A549 (cell line): ENCODE measurements at regions not wholly inside any gene's neighbourhood (a gene's known extent, or its start where the extent isn't known, plus 50 kb on each side); places are given as distances from the start of the nearest gene placed in this dataset.

Experiments used
- ATAC-seq, 2 experiments: fragments of 200-7000 bp in 1 of 2; fragments of >200 bp in 1 of 2; cut with Nextera tagmentation in 1 of 2; cut with Tn5 transposase in 1 of 2; 3 replicates each; pipeline versions ENCODE4 v1.8.0 to v1.9.1; 2018 to 2020; ENCODE audit warnings: mild to moderate bottlenecking in 1 of 2, moderate library complexity in 1 of 2
- CTCF ChIA-PET: fragments of 300-600 bp; sonication (Branson Sonifier 250); formaldehyde crosslinking; extraction: SDS; loops from one replicate; lab custom pipeline; 2021; ENCODE audit warnings: antibody characterized with exemption, inconsistent platforms; lab: Yijun Ruan, JAX
- POLR2A ChIA-PET: fragments of 350-600 bp; formaldehyde crosslinking; extraction: SDS; loops from one replicate; lab custom pipeline; 2021; ENCODE audit warnings: antibody characterized with exemption, inconsistent platforms; lab: Yijun Ruan, JAX
- DNase-seq, 2 experiments: peaks; one replicate each; pipeline versions ENCODE4 v3.0.0 to v3.0.0-alpha.2; 2011 to 2016; ENCODE audit warnings: low read depth in 1 of 2, low spot score in 1 of 2
- FAIRE-seq: peaks from 2 replicates; lab custom pipeline; 2011; peaks lifted over from hg19 to GRCh38; lab: Jason Lieb, UNC
- H3K27ac ChIP-seq, 2 experiments: fragments of >200 bp; sonication (Bioruptor Twin); formaldehyde crosslinking; 3 replicates each; pipeline ENCODE4 v1.5.1; 2016 to 2017
- H3K4me1 ChIP-seq: fragments of >200 bp; sonication (Bioruptor Twin); formaldehyde crosslinking; 3 replicates; pipeline ENCODE4 v1.6.1; 2016
- H3K4me2 ChIP-seq: fragments of >200 bp; sonication (Bioruptor Twin); formaldehyde crosslinking; 3 replicates; pipeline ENCODE4 v1.6.1; 2016
- H3K4me3 ChIP-seq: fragments of >200 bp; sonication (Bioruptor Twin); formaldehyde crosslinking; 3 replicates; pipeline ENCODE4 v1.5.1; 2016
- H3K9me3 ChIP-seq: fragments of >200 bp; sonication (Bioruptor Twin); formaldehyde crosslinking; 3 replicates; pipeline ENCODE4 v1.6.1; 2016
- CTCF ChIP-seq: fragments of >200 bp; sonication (Bioruptor Twin); formaldehyde crosslinking; IDR thresholded peaks from 3 replicates; pipeline ENCODE4 v1.5.1; 2016
- ESRRA ChIP-seq: fragments of 150-350 bp; IDR thresholded peaks from 2 replicates; pipeline ENCODE4 v1.6.1; 2014; ENCODE audit warnings: mild to moderate bottlenecking, low read length, borderline replicate concordance
- FOSB ChIP-seq: fragments of 250-450 bp; sonication (Bioruptor Pico); IDR thresholded peaks from 2 replicates; pipeline ENCODE4 v1.5.0; 2020; ENCODE audit warnings: mild to moderate bottlenecking, moderate library complexity
- GATA3 ChIP-seq: IDR thresholded peaks from 2 replicates; pipeline ENCODE4 v1.6.1; 2012; ENCODE audit warnings: borderline replicate concordance
- HEYL ChIP-seq: fragments of 250-450 bp; sonication (Bioruptor Pico); IDR thresholded peaks from 2 replicates; pipeline ENCODE4 v1.8.0; 2021; ENCODE audit warnings: mild to moderate bottlenecking, moderate library complexity
- HOXB5 ChIP-seq: fragments of 250-450 bp; sonication (Bioruptor Pico); IDR thresholded peaks from 2 replicates; pipeline ENCODE4 v1.5.0; 2020; ENCODE audit warnings: mild to moderate bottlenecking, moderate library complexity
- JUNB ChIP-seq: fragments of >200 bp; sonication (Bioruptor Twin); formaldehyde crosslinking; IDR thresholded peaks from 2 replicates; pipeline ENCODE4 v1.6.1; 2016
- KDM5A ChIP-seq: fragments of 200-600 bp; sonication (generic); IDR thresholded peaks from 2 replicates; pipeline ENCODE4 v1.6.1; 2016; ENCODE audit warnings: antibody characterized with exemption, mild to moderate bottlenecking
- MAZ ChIP-seq: fragments of 150-350 bp; IDR thresholded peaks from 2 replicates; pipeline ENCODE4 v1.6.1; 2014; ENCODE audit warnings: antibody characterized with exemption, low read depth, low read length, borderline replicate concordance
- NFE2L2 ChIP-seq: fragments of 150-350 bp; conservative IDR thresholded peaks from 2 replicates; pipeline ENCODE4 v1.6.1; 2014; ENCODE audit warnings: low read length
- NR3C1 ChIP-seq: fragments of >200 bp; sonication (Bioruptor Twin); formaldehyde crosslinking; IDR thresholded peaks from 3 replicates; pipeline ENCODE4 v1.6.1; 2017
- PHF8 ChIP-seq: fragments of 200-600 bp; sonication (generic); IDR thresholded peaks from 2 replicates; pipeline ENCODE4 v1.6.1; 2016; ENCODE audit warnings: low read depth, mild to moderate bottlenecking, antibody characterized with exemption, moderate library complexity, borderline replicate concordance
- POLR2AphosphoS2 ChIP-seq: conservative IDR thresholded peaks from 2 replicates; pipeline ENCODE4 v1.6.1; 2012; ENCODE audit warnings: low read length, improper control_type of control experiment, inconsistent platforms
- RCOR1 ChIP-seq: fragments of 150-350 bp; IDR thresholded peaks from 2 replicates; pipeline ENCODE4 v1.6.1; 2014; ENCODE audit warnings: antibody characterized with exemption, low read length, low read depth
- REST ChIP-seq: fragments of 200-600 bp; sonication (generic); IDR thresholded peaks from 2 replicates; pipeline ENCODE4 v1.6.1; 2016; ENCODE audit warnings: antibody characterized with exemption, mild to moderate bottlenecking, moderate library complexity
- RNF2 ChIP-seq: fragments of 200-600 bp; sonication (generic); IDR thresholded peaks from 2 replicates; pipeline ENCODE4 v1.6.1; 2016; ENCODE audit warnings: low read depth, mild to moderate bottlenecking, antibody characterized with exemption, moderate library complexity, borderline replicate concordance
- TFCP2L1 ChIP-seq: fragments of 250-450 bp; sonication (Bioruptor Pico); IDR thresholded peaks from 2 replicates; pipeline ENCODE4 v1.5.0; 2021; ENCODE audit warnings: mild to moderate bottlenecking
- TP53 ChIP-seq: fragments of 250-450 bp; sonication (Bioruptor Pico); IDR thresholded peaks from 2 replicates; pipeline ENCODE4 v1.5.0; 2021; ENCODE audit warnings: mild to moderate bottlenecking, moderate library complexity
- ZC3H11A ChIP-seq: fragments of 450-650 bp; IDR thresholded peaks from 2 replicates; pipeline ENCODE4 v1.6.1; 2014; ENCODE audit warnings: antibody characterized with exemption, mild to moderate bottlenecking
- ZFP36 ChIP-seq: fragments of 450-650 bp; IDR thresholded peaks from 2 replicates; pipeline ENCODE4 v1.6.1; 2014; ENCODE audit warnings: borderline replicate concordance; ENCODE audit not compliant: partially characterized antibody
- WGBS: methylation state at CpG from one replicate; pipeline ENCODE4 v1.1.6; 2017; ENCODE audit errors: missing lambda C conversion rate; 5-methylcytosine and 5-hydroxymethylcytosine counted together
- TF ChIP-seq, protein P1 (sequence below): IDR thresholded peaks from 2 replicates; pipeline ENCODE4 v1.6.1; 2012
- TF ChIP-seq, protein P2 (sequence below): fragments of 250-450 bp; sonication (Bioruptor Pico); IDR thresholded peaks from 2 replicates; pipeline ENCODE4 v1.5.0; 2020; ENCODE audit warnings: low read depth, mild to moderate bottlenecking, moderate library complexity

GRCh38 chr9:2964470-2964869 is 120.6 kb upstream of the PUM3 start:
- 20% methylated on average over 6 of the region's 6 CpGs for WGBS
- no peak overlapping the region for H3K27ac ChIP-seq
- FAIRE-seq (no peak), ATAC-seq (no peak), DNase-seq (no peak)
- H3K4me3 ChIP-seq, result no peak overlapping the region
- H3K4me1 ChIP-seq, result no peaks in the 10 kb centered on the region
- H3K9me3 ChIP-seq, result no peaks in the 10 kb centered on the region
- H3K4me2 ChIP-seq, result no peak overlapping the region
- no peak for TF ChIP-seq ZC3H11A
- TF ChIP-seq TFCP2L1, result no peak
- no peak for TF ChIP-seq MAZ
- TF ChIP-seq HOXB5, result no peak
- POLR2A ChIA-PET, result no interaction called here
- CTCF ChIA-PET, result interaction anchor here (0.6 kb wide), 1 partner anchor 8 kb away, joined by 3 read pairs; no protein-coding TSS in a partner anchor

DNA sequence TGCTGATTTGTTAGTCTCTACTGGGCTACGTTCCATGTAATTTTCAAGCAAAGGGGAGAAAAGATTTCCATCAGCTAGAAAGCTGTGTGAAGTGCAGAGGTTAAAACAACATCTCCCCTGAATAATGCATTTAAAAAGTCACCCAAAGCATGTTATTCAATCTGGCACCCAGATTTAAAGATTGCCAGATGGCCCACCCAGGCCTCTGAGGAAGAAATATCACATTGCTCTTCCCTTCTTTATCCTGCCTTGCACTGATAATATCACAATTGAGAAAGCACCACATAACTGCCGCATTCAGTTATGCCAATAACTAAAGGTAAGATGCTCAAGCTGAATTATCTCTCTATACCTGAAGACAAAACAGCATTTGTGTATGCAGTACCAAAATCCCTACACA is 119.4 kb upstream of the PUM3 start:
- no peaks in the 10 kb centered on the region for H3K4me1 ChIP-seq
- no peak overlapping the region for H3K4me2 ChIP-seq
- DNase-seq (no peak), ATAC-seq (no peak), FAIRE-seq (no peak)
- CTCF ChIA-PET, result no interaction called here
- H3K27ac ChIP-seq, result no peak overlapping the region
- WGBS, result 16% methylated on average over 2 of the region's 2 CpGs
- H3K4me3 ChIP-seq, result no peak overlapping the region
- H3K9me3 ChIP-seq, result no peaks in the 10 kb centered on the region
- no peak for TF ChIP-seq TP53 (CRISPR knock-in tag)
- TF ChIP-seq RNF2, result no peak
- no peak for TF ChIP-seq NR3C1
- TF ChIP-seq PHF8, result no peak
- no peak for TF ChIP-seq REST
- no peak for TF ChIP-seq ZC3H11A
- no peak for TF ChIP-seq GATA3
- no peak for TF ChIP-seq JUNB
- no peak for TF ChIP-seq KDM5A
- TF ChIP-seq CTCF, result no peak
- no peak for TF ChIP-seq POLR2AphosphoS2
- no peak for TF ChIP-seq ZFP36
- no peak for TF ChIP-seq HEYL (CRISPR knock-in tag)
- TF ChIP-seq, protein P1, sequence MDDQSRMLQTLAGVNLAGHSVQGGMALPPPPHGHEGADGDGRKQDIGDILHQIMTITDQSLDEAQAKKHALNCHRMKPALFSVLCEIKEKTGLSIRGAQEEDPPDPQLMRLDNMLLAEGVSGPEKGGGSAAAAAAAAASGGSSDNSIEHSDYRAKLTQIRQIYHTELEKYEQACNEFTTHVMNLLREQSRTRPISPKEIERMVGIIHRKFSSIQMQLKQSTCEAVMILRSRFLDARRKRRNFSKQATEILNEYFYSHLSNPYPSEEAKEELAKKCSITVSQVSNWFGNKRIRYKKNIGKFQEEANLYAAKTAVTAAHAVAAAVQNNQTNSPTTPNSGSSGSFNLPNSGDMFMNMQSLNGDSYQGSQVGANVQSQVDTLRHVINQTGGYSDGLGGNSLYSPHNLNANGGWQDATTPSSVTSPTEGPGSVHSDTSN, result no peak
- TF ChIP-seq ESRRA, result no peak
- no peak for TF ChIP-seq NFE2L2
- TF ChIP-seq, protein P2, sequence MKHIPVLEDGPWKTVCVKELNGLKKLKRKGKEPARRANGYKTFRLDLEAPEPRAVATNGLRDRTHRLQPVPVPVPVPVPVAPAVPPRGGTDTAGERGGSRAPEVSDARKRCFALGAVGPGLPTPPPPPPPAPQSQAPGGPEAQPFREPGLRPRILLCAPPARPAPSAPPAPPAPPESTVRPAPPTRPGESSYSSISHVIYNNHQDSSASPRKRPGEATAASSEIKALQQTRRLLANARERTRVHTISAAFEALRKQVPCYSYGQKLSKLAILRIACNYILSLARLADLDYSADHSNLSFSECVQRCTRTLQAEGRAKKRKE, result no peak
- no peak for TF ChIP-seq RCOR1
- no peak for TF ChIP-seq MAZ
- no peak for TF ChIP-seq FOSB (CRISPR knock-in tag)
- POLR2A ChIA-PET, result no interaction called here
